Left lung (tissue), 4 donors: ENCODE measurements at regions not wholly inside any gene's neighbourhood (a gene's known extent, or its start where the extent isn't known, plus 50 kb on each side); places are given as distances from the start of the nearest gene placed in this dataset.

Source experiments
- ATAC-seq: fragments of 200-7000 bp; cut with Tn5 transposase; one replicate; pipeline ENCODE4 v1.9.1; 2020; ENCODE audit warnings: moderate library complexity
- DNase-seq, 4 donors: peaks; one replicate each; pipeline ENCODE4 v3.0.0-alpha.2; 2013 to 2020
- H3K27ac ChIP-seq, 2 donors: fragments of 200-600 bp; sonication (generic) in 1 of 2; one replicate each; pipeline versions ENCODE4 v1.5.0 to v1.8.0; 2020 to 2021
- H3K27me3 ChIP-seq, 2 donors: fragments of 200-600 bp; sonication (generic) in 1 of 2; one replicate each; pipeline versions ENCODE4 v1.5.0 to v1.8.0; 2020 to 2021
- H3K36me3 ChIP-seq, 2 donors: fragments of 200-600 bp; sonication (generic) in 1 of 2; one replicate each; pipeline versions ENCODE4 v1.5.0 to v1.8.0; 2020 to 2021
- H3K4me1 ChIP-seq, 2 donors: fragments of 200-600 bp; one replicate each; pipeline ENCODE4 v1.8.0; 2021
- H3K4me3 ChIP-seq, 2 donors: fragments of 200-600 bp; sonication (generic) in 1 of 2; one replicate each; pipeline versions ENCODE4 v1.5.0 to v1.8.0; 2020 to 2021; ENCODE audit warnings: mild to moderate bottlenecking in 1 of 2
- H3K9me3 ChIP-seq, 2 donors: fragments of 200-600 bp; sonication (generic) in 1 of 2; one replicate each; pipeline versions ENCODE4 v1.5.0 to v1.8.0; 2020 to 2021
- intact Hi-C, 2 donors: fragments of 100-400 bp; cut with DNase I; formaldehyde crosslinking; loops; one replicate each; pipeline versions ENCODE4 v1.11.2 to v1.14.2; 2022
- TF ChIP-seq, protein P1 (sequence below), 2 donors: fragments of 200-600 bp; sonication (generic) in 1 of 2; IDR thresholded peaks; one replicate each; pipeline versions ENCODE4 v1.5.0 to v1.8.0; 2021; ENCODE audit warnings: antibody characterized with exemption in 2 of 2
- donor health status: DM: no; HTN: yes; CAD: no.
- donor health status: DM: no; HTN: no; CAD: no.

DNA sequence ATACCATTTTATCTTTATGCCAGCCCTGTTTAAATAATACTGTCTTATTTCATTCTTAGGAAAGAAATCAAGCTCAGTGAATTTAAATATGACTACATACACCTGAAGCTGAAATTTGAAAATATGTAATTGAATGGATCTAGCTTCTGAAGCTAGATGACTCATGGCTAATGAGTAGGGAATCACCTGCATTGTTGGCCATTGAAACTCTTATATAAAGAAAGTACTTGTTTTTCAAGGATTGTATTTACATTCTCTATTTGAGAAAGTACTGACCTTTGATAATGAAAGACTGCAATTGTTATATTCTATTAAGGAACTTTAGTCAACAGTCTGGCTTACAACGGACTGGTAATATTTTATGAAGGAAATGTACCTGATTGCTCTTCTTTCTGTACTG lies 346.7 kb upstream of the LRATD1 start:
- Histone ChIP-seq H3K27me3 (no peaks in the 10 kb centered on the region), H3K4me1 (no peaks in the 10 kb centered on the region), H3K9me3 (no peaks in the 10 kb centered on the region), H3K4me3 (no peak overlapping the region), H3K27ac (no peak overlapping the region), H3K36me3 (no peaks in the 10 kb centered on the region)
- intact Hi-C loops, result no loop called here
- TF ChIP-seq, protein P1, sequence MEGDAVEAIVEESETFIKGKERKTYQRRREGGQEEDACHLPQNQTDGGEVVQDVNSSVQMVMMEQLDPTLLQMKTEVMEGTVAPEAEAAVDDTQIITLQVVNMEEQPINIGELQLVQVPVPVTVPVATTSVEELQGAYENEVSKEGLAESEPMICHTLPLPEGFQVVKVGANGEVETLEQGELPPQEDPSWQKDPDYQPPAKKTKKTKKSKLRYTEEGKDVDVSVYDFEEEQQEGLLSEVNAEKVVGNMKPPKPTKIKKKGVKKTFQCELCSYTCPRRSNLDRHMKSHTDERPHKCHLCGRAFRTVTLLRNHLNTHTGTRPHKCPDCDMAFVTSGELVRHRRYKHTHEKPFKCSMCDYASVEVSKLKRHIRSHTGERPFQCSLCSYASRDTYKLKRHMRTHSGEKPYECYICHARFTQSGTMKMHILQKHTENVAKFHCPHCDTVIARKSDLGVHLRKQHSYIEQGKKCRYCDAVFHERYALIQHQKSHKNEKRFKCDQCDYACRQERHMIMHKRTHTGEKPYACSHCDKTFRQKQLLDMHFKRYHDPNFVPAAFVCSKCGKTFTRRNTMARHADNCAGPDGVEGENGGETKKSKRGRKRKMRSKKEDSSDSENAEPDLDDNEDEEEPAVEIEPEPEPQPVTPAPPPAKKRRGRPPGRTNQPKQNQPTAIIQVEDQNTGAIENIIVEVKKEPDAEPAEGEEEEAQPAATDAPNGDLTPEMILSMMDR (IDR thresholded peaks at IDR 0.05), result no peak
- no peak for DNase-seq
- ATAC-seq, result no peak

DNA sequence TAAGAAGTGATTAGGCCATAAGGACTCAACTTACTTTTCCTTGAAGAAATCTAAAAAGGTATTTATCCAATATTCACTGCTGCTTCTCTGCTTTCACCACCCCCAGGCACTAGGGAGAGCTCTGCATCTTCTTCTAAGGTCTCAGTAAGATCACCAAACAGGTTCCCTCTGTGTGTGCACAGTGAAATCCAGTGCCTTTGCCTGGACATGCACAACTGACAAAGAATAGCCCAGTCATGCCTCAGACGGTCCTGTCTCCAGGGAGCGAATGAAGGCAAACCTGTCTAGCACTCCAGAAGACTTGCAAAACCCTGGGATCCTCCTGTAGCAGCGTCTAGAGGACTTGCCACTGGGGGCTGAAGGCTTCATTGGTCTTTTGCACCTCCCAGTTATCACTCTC lies 344.5 kb upstream of the LRATD1 start:
- intact Hi-C loops, result no loop called here

DNA sequence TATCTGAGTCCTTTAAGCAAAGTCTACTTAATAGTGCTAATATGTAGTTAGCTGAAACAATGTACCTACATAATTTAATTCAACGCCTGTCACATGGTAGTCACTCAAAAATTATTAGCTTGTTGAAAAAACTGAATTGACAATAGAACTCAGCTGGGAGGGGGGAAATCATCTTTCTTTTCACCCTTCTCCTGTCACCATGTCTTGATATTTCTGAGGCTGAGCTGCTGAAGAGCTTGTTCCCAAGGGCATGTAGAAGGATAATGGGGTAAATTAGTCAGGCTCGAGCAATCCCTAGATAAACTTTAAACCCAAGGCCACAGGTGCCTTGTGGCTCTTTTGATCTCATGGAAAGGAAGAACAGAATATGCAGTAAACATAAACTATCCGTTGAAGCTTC lies 339.6 kb upstream of the LRATD1 start:
- TF ChIP-seq, protein P1 (IDR thresholded peaks at IDR 0.05), result no peak
- Histone ChIP-seq H3K4me1 (no peaks in the 10 kb centered on the region), H3K4me3 (no peak overlapping the region), H3K36me3 (no peaks in the 10 kb centered on the region), H3K27ac (no peak overlapping the region), H3K9me3 (no peaks in the 10 kb centered on the region), H3K27me3 (no peaks in the 10 kb centered on the region)
- DNase-seq (no peak), ATAC-seq (no peak)
- intact Hi-C loops, result no loop called here

More for the DNA sequence above, 344.5 kb upstream of the LRATD1 start:
- Histone ChIP-seq H3K4me3 (no peak overlapping the region), H3K27me3 (no peaks in the 10 kb centered on the region), H3K4me1 (no peaks in the 10 kb centered on the region), H3K27ac (no peak overlapping the region), H3K9me3 (no peaks in the 10 kb centered on the region), H3K36me3 (no peaks in the 10 kb centered on the region)
- TF ChIP-seq, protein P1 (IDR thresholded peaks at IDR 0.05), result no peak
- ATAC-seq (no peak), DNase-seq (peak in 1 of 4 donors; percentile 23)

DNA sequence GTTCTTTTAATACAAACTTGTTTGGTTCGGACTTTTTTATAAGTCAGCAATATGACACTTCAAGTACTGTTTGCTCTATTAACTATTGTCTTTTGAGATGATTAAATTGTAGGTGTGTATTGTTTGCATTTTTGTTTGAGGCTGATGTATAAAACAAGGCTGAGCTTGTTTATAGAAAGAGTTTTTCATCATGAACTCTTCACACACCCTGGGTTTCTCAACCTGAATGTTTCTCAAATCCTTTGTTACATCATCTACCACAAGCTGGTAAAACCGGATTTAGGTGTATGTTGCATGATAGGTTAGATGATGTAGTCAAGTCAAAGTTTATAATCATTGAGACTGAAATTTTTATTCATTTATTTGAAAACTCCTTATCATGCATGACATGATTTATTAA lies 335.2 kb upstream of the LRATD1 start:
- no peaks in the 10 kb centered on the region for H3K36me3 ChIP-seq
- H3K4me1 ChIP-seq, result no peaks in the 10 kb centered on the region
- DNase-seq, result no peak
- no peak for ATAC-seq
- H3K4me3 ChIP-seq, result no peak overlapping the region
- no peaks in the 10 kb centered on the region for H3K9me3 ChIP-seq
- intact Hi-C loops, result no loop called here
- TF ChIP-seq, protein P1 (IDR thresholded peaks at IDR 0.05), result no peak
- H3K27me3 ChIP-seq, result no peaks in the 10 kb centered on the region
- H3K27ac ChIP-seq, result no peak overlapping the region

DNA sequence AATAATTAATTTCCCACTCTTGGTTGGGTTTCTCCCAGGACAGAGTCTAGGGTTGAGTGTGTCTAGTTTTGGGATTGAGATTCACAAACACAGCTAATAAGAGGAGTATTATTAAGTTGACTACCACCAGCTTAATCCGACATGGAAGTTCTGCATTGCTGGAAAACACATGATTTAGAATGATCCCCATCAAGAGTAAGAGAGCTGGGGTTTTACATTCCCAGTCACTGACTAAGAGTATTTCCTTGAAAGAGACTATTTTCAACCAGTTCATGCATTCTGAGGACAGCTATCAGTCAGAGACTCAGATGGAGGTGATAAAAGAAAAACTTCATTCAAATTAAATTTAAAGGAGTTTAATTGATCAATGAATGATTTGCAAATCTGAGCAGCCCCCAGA lies 334.6 kb upstream of the LRATD1 start:
- TF ChIP-seq, protein P1 (IDR thresholded peaks at IDR 0.05), result no peak
- Histone ChIP-seq H3K4me1 (no peaks in the 10 kb centered on the region), H3K27me3 (no peaks in the 10 kb centered on the region), H3K27ac (no peak overlapping the region), H3K4me3 (no peak overlapping the region), H3K9me3 (no peaks in the 10 kb centered on the region), H3K36me3 (no peaks in the 10 kb centered on the region)
- ATAC-seq (no peak), DNase-seq (no peak)
- intact Hi-C loops, result no loop called here
